LHCN-M2 (cell line): ENCODE measurements at regions not wholly inside any gene's neighbourhood (a gene's known extent, or its start where the extent isn't known, plus 50 kb on each side); places are given as distances from the start of the nearest gene placed in this dataset.

ENCODE experiments used
- DNase-seq: peaks from one replicate; pipeline ENCODE4 v3.0.0-alpha.2; 2012; ENCODE audit warnings: low read depth

DNA sequence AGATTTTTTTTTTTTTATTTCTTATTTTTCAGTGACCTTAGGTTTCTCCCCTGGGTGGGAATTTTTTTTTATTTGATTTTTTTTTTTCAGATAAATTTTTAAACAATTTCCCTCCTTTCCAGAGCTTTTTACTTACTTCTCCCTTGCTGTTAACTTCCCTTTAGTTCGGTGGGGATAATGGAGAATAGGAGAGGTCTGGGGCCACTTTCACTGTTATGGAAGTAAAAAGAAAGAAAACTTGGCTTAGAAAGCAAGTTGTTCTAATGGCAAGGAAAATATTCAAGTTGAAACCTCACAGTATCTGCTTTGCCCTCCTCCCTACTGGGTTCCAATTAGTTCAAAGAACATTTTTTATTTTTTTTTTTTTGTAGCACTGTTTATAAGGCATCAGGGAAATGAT, 537.1 kb upstream of the NXPH2 start:
- DNase-seq: no peak

DNA sequence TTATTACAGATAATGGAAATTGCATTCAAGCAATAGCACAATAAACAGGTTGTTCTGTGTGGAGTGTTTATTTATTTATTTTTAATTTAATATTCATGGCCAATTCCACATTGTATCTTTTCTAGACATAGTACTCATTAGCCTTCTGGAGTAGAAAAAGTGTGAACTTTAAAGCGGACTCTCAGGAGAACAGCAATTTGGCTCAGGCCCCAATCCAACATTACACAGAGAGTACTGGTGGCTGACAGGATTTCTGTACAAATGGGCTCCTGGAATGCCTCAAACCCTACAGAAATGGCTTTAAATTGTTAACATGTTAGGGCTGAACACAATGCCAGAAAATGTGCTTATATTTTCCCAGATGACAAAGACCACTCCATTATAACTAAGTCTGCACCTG, 533.9 kb upstream of the NXPH2 start:
- DNase-seq: no peak

DNA sequence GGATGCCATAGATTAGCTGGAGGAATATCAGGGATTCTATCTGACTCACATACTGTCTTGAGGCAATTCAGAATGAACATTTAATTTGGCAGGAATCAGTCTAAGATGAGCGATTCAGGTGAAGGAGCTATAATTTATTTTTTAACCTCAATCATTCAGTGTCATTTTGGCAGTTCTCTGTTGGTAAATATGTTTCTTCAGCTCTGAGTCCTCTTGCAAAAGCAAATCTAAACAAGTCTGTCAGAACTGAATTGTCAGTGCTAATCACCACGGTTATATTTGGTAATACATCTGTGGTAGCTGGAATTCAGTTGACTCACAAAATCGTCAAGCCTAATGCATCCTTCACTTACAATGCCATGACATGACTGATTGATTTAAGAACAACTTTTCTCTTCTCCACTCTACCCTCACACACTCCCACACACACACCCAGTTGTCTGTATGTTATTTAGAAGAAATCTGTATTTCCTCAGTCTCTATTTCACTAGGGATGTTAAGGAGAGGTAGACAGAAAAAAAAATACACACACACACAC, 516.6 kb upstream of the NXPH2 start:
- peak; percentile 1 for DNase-seq

DNA sequence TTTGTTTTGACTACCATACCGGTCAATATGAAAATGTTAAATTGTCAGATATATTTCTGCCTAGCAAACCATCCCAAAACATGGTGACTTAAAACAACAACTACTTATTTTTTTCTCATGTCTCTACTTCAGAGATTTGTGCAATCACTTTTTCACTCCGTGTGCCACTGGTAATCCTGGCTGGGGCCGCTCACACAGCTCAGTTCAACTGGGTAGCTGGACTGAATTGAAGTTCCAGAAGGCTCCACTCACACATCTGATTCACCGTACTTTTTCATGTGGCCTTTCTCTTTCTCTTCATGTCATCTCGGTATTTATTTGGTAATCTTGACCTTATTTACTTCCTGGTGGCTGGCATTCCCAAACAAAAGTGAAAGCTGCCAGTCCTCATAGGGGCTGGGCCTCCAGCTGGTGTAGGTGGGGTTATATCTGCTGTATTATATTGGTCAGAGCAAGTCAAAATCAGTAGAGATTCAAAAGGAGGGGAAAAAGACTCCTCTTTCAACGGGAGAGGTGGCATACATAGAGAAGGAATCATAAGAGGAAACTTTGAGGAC, 513.9 kb upstream of the NXPH2 start:
- peak; percentile 11 for DNase-seq

DNA sequence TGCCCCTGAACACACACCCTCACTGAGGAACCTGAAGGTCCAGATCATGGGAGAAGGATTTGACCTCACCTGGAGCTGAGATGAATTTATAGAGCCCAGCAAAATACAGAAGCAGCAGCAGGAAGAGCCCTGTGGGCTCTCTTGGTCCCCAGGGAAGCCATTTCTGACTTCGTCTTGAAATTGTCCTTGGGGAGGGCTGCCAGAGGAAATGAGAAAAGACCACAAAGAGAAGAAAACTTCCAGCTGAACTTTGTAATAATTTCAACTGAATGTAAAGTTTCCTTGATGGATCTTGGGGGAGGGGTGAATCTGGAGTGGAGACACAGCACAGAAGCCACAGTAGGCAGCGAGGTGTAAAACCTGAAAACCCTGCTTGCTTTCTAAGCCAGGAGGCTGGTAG, 500.9 kb upstream of the NXPH2 start:
- DNase-seq: no peak

DNA sequence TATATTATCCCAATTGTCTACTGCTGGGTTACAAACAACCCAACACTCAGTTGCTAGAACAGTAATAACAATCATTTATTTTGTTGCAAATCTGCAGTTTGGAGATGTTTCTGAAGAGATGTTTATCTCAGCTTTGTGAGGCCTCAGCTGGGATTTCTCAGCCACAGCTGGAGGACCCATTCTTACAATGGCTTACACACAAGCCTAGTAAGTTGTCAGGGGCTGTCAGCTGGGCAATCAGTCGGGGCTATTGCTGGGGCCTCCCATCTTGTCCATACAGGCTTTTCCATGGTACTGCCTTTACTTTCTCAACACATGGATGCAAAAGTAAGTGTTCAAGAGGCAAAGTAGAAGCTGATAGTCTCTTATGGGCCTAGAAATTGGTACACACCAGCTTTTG, 491.7 kb upstream of the NXPH2 start:
- DNase-seq: no peak

DNA sequence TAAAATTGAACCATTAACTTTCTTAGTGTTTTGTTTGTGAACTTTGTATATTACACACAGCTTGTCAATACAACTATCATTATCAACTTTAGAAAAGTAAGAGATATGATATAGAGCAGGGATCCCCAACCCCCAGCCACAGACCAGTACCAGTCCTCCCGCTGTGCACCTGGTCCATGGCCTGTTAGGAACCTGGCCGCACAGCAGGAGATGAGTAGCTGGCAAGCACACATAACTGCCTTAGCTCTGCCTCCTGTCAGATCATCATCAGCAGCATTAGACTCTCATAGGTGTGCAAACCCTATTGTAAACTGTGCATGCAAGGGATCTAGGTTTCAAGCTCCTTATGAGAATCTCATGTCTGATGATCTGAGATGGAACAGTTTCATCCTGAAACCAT, 491.0 kb upstream of the NXPH2 start:
- no peak for DNase-seq

DNA sequence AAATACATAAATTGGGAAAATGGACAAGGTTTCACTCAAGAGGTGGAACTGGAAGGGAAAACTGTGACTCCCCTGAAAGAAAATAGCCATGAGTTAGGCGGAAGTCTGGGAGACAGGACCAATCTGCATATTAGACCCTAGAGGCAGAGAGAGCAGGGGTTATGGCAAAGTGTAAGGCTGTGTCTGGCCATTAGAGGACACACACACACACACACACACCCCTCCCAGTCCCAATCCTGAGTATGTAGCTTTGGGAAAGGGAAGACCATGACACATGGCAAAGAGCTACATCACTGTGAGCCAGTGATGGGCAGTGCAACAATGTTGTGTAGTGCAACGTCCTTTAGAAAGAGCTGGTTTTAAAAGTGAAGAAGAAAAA, 479.9 kb upstream of the NXPH2 start:
- DNase-seq: no peak

DNA sequence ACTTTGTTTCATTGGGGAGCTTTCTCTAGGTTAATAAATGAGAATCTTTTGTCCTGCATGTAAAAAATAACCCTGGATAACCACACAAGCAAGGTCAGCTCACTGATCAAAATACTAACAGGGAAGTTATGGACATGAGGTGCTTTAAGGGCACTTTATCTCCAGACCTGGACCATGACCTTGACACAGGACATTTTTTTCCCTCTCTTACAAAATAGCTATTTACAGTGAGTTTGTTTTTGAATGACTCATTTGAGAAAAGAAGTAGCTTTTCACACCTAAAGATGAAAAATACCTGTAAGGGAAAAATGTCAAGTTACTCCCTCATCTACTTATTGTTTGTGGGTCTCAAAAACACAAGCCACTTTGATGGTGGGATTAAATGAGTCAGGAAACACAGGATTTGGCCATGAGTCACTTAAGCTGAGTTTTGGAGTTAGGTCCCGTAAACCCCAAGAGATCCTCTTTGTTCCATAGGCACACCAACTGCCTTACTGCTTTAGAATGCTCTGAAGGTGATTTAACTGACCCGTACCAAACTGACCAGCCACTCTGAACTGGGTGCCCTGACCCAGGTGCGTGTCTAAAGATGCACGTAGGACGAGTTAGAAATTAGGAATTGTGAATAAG, 479.3 kb upstream of the NXPH2 start:
- no peak for DNase-seq

DNA sequence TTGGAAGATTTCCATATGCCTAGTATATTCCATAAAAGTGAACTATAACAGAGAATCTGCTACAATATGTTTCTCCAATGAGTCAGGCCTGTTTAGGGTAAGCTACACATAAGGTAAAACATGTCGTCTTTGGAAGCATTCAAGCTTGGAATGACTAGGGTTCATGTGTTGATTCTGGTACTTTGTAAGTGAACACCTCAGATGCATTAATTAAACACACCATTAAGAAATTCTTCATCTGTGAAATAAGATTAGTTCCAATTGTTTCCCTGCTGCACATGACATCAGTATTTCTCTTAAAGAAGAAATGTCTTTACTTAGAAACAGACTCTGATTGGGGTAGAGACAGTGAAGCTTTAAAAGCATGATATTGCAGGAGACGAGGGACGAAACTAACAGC, 461.1 kb upstream of the NXPH2 start:
- DNase-seq: no peak

DNA sequence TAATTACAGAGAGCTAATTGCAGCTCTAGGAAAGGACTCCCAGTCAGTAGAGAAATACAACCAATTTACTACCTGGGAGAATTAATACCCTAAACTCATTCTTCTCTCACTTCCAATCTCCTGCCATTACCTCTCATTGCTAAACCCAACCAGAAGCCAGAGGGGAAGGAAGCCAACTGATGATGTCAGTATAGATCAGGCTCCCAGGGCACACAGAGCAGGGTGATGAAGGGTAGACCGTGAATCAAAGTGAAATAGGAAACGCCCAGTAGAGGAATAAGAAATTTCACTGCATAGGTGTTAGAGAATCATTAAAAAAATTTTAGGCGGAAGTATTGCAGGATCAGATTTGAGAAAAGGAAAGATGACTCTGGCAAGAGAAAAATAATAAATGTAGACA, 456.8 kb upstream of the NXPH2 start:
- DNase-seq: no peak

DNA sequence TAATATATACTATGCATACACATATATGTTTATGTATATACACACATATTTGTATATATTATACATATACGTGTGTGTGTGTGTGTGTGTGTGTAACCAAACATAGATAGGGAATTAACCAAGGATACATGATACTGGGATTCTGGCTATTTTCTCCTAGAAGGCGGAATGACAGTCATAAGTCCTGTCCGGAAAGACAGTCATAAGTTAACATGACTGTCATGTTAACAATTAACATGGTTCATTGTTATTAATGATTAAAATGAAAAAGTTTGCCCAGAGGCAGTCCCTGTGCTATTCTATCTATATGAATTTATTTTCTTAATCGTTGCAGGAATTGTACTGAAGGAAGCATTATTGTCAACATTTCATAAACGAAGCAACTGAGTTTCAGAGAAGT, 450.7 kb upstream of the NXPH2 start:
- DNase-seq: no peak

DNA sequence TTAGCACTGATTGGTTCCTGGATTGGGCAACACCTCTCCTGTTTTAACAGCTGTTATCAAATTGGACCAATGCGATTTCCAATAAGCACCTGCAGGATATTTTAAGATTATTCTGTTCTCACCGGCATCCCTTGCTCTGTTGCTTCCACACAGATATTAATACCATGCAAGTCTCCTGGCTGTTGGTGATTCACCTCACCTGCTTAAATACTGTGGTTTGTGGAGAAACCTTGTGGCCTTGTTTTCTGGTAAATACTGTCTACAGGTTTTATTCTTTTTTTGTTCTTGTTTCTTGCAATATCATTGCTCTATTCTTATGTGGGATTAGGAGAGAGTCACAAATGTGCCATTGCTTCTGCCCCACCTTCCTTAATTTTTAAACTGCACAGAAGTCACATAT, 448.1 kb upstream of the NXPH2 start:
- DNase-seq: no peak

DNA sequence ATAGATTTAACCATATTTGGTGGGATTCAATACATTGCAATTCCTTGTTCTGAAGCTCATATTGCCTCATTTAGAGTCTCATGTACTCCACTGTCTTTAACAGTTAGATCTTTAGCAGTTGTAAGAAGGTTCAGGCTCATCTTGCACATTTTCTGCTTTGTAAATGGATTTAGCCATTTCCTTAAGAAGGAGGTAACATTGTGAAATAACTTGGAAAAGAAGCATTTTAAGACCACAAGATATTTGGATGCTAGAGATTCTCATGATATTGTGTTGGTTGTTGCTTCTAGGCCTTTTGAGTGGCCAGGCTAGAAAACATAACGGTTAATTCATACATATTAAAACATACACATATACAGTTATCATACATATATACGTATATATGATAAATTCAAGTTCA, 445.8 kb upstream of the NXPH2 start:
- DNase-seq: no peak

DNA sequence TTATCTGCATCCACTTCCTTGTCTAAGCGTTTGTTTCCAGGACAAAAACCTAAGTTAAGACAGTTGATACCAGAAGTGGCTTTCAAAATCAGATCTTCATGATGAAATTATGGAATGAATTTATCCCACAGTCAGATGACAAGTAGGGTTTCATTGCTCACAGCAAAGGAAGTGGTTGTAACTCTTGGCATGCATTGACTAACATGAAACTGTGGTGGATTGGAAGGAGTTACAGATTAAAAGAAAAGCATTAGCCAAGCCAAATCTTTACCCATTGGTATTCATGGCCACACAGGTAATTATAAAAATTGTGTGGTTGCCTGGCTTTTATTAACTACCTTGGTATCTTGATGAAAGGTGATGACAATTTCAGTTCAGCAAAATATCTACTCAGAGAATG, 438.0 kb upstream of the NXPH2 start:
- DNase-seq: peak; percentile 3

DNA sequence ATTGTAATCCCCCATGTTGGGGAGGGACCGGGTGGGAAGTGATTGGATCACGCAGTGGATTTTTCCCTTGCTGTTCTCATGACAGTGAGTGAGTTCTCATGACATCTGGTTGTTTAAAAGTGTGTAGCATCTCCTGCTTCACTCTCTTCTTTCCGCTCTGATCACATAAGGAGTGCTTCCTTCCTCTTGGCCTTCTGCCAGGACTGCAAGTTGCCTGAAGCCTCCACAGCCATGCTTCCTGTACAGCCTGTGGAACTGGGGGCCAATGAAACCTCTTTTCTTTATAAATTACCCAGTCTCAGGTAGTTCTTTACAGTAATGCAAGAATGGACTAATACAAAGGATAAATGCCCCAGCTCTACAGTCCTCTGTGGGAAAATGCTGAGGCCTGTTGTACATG, 437.5 kb upstream of the NXPH2 start:
- DNase-seq: peak; percentile 1

DNA sequence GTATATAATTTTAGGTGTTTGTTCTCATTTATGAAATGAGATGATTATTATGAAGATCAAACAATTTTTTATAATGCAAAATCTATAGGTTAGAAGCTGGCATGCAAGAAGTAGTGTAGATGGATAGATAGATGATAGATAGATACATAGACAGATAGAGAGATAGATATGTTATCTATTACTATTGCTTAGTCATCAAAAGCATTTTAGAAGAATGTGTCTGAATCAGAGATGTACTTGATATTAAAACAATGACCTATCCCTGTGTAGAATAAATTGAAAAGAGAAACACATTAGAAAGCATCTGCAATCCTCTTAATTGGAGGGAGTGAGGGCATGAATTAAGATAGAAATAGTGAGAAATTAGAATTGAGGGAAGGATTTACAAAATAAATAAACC, 436.2 kb upstream of the NXPH2 start:
- DNase-seq: no peak

DNA sequence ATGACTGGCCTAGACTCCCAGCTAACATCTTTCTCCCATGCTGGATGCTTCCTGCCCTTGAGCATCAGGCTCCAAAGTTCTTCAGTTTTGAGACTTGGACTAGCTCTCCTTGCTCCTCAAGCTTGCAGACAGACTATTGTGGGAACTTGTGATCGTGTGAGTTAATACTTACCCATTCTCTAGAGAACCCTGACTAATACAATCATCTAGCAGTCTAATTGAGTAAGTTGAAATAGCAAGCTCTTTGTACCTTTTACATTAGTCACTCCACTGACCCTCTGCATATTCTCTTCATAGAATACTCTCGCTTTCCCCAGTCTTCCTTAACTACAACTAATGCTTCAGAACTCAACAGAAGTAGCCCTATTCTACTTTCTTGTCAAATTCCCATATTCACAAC, 434.6 kb upstream of the NXPH2 start:
- peak; percentile 7 for DNase-seq

DNA sequence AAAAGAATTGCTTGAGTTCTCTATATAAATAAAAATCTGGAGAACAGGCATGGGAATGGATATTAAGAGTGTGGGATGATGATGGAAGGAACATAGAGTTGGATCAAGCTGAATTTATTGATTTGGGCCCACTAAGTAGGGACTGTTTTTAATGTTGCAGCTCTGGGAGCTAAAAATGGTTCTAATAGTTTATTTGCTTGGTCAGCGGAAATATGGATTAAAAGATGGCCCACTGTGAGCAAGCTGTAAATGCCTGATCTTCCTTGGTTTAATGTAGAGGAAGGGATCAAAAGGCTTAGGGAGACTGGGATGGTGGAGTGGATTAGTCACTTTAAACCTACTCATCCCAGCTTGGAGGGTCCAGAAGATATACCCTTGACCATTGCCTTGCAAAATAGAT, 429.4 kb upstream of the NXPH2 start:
- no peak for DNase-seq

DNA sequence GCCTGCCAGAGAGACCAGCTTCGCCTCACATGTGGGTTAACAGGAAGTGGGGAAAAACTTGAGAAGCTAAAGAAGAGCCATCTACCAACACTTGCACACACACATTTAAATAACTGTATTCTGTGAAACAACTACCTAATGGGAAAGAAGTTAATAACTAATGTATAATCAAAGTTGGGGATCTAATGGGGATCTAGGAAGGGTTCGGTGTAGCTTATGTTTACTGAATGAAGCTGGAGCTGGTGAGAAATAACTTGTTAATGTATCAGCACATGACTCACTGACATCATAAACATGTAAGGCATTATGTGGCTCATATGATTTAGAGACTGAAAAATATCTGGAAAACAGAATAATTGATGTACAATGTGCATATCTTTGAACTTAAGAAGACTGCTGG, 421.3 kb upstream of the NXPH2 start:
- DNase-seq: no peak

DNA sequence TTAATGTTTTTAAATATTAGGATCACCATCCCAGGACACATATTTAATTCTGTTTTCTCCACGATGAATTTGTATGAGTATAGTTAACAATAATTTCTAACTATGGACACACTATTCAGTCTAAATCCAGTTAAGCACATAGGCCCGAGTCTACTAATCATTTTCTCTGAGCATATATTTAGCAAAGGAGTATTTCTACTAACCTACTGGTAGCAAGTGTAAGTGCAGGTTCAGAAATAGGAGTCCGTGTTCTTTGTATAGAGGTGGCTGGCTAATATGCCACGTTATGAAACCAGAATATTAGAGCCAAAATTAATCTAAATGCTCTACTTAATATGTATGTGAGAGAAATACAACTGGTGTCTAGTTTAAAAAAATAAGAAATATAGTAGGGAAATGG, 416.6 kb upstream of the NXPH2 start:
- DNase-seq: no peak

DNA sequence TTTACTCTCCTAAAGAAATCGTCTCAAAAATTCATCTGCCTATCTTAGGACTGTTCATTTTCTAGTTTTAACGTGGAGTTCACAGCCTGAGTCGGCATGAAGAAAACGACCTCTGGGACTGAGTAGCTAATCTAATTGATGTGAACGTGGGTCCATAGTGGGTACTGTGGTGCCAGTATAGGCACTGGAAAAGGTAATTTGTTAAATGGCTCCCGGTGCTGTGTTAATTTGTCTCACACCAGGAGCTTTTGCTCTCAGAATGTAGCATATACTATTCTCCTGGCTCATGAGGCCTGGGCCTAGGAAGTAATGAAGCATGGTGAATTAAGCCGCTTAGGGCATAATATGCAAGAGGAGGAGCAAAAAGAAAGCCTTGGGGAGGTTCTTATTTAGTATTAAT, 414.4 kb upstream of the NXPH2 start:
- DNase-seq: no peak

DNA sequence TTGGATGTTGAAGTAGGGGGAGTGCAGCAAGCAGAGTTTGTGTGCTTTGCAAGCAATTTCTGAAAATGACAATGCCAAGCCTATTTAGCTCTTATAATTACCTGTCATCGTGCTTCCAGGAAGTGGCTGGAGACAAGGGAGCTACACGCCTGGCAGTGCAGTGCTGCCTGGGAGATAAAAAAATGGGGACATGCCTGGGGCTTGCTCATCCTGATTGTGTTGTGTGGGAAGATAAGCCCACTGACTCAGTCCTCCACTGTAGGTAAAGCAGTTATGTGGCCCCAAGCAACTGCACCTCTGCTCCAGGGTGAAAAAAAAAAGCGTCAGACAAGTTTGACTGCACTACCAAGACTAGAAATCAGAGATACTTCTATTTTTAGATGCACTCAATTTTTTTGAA, 396.9 kb upstream of the NXPH2 start:
- DNase-seq: no peak

DNA sequence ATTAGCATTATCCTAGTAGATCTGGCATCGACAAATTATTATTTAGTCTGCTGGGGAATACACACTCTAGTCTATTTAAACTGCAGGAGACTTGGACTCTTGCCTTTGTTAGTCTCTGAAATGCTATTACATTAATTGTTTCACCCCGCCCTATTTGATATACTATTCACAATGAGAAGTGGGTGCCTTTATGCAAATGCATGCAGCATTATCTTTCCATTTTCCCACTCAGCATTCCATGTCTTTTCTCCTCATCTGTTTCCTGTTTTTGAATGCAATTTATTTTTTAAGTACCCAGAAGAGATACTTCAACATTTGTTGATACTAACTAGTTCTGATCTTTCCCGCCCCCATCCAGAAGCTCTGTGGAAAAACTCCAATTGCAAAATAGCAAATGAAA, 395.3 kb upstream of the NXPH2 start:
- no peak for DNase-seq
